IPS-NIHi7 (cell line): ENCODE measurements at regions not wholly inside any gene's neighbourhood (a gene's known extent, or its start where the extent isn't known, plus 50 kb on each side); places are given as distances from the start of the nearest gene placed in this dataset.
"Not testable (repeated sequence)": the region's sequence is repeated elsewhere in the genome, so short reads cannot be mapped to it uniquely, and the experiment has no call there.

Source experiments
- DNase-seq: peaks from one replicate; pipeline ENCODE4 v3.0.0; 2012; ENCODE audit warnings: mixed read lengths; ENCODE audit errors: extremely low spot score

- no peak for DNase-seq
Observed at GRCh38 chr5:25764733-25765132, 1120.0 kb upstream of the CDH10 start.

- no peak for DNase-seq
Observed at GRCh38 chr5:25763781-25764180, 1119.0 kb upstream of the CDH10 start.

- DNase-seq = no peak
Observed at GRCh38 chr5:25754895-25755294, 1110.1 kb upstream of the CDH10 start.

GRCh38 chr5:25744908-25745307 lies 1100.1 kb upstream of the CDH10 start:
- no peak for DNase-seq

GRCh38 chr5:25716680-25717079 lies 1071.9 kb upstream of the CDH10 start:
- no peak for DNase-seq

GRCh38 chr5:25713259-25713658 lies 1068.5 kb upstream of the CDH10 start:
- peak; percentile 5 for DNase-seq

- peak; percentile 4 for DNase-seq
Observed at GRCh38 chr5:25707093-25707492, 1062.3 kb upstream of the CDH10 start.

- no peak for DNase-seq
Observed at GRCh38 chr5:25701936-25702335, 1057.2 kb upstream of the CDH10 start.

GRCh38 chr5:25694801-25695200 lies 1050.0 kb upstream of the CDH10 start:
- no peak for DNase-seq

GRCh38 chr5:25688156-25688555 lies 1043.4 kb upstream of the CDH10 start:
- DNase-seq = no peak

GRCh38 chr5:25669645-25670401 lies 1025.0 kb upstream of the CDH10 start:
- DNase-seq = no peak

- DNase-seq = no peak
Observed at GRCh38 chr5:25662610-25663009, 1017.8 kb upstream of the CDH10 start.

GRCh38 chr5:25650316-25650715 lies 1005.5 kb upstream of the CDH10 start:
- DNase-seq = not testable (repeated sequence)

GRCh38 chr5:25649628-25650265 lies 1005.0 kb upstream of the CDH10 start:
- no peak for DNase-seq

GRCh38 chr5:25646421-25647341 lies 1001.9 kb upstream of the CDH10 start:
- no peak for DNase-seq

GRCh38 chr5:25641124-25641523 lies 996.3 kb upstream of the CDH10 start:
- no peak for DNase-seq

- DNase-seq = no peak
Observed at GRCh38 chr5:25619273-25619672, 974.5 kb upstream of the CDH10 start.

GRCh38 chr5:25618821-25619220 lies 974.0 kb upstream of the CDH10 start:
- no peak for DNase-seq

- DNase-seq = no peak
Observed at GRCh38 chr5:25614466-25614865, 969.7 kb upstream of the CDH10 start.

- DNase-seq = no peak
Observed at GRCh38 chr5:25604681-25605080, 959.9 kb upstream of the CDH10 start.

- DNase-seq = no peak
Observed at GRCh38 chr5:25579111-25579510, 934.3 kb upstream of the CDH10 start.

GRCh38 chr5:25573691-25574090 lies 928.9 kb upstream of the CDH10 start:
- DNase-seq = no peak
